ENCODE measurements at regions not wholly inside any gene's neighbourhood (a gene's known extent, or its start where the extent isn't known, plus 50 kb on each side); places are given as distances from the start of the nearest gene placed in this dataset.

GRCh38 chr6:21648475-21649050 lies 55.0 kb downstream of the SOX4 start:
- no peaks in the 10 kb centered on the region for H3K4me1 Mint-ChIP-seq (ENCODE audit: unreplicated experiment)
- H3K27ac Mint-ChIP-seq: no peak overlapping the region
- H3K4me3 Mint-ChIP-seq: no peak overlapping the region
- no peaks in the 10 kb centered on the region for H3K36me3 Mint-ChIP-seq
- peaks cover 4% of the 10 kb centered on the region for H3K9me3 Mint-ChIP-seq
- H3K27me3 Mint-ChIP-seq: no peaks in the 10 kb centered on the region
- no peak for TF ChIP-seq CTCF (conservative IDR thresholded peaks at IDR 0.05)
- no peak for DNase-seq (ENCODE audit: extremely low spot score, unreplicated experiment)

GRCh38 chr6:21653323-21653722 lies 59.8 kb downstream of the SOX4 start:
- no peaks in the 10 kb centered on the region for H3K36me3 Mint-ChIP-seq
- no peaks in the 10 kb centered on the region for H3K27me3 Mint-ChIP-seq
- H3K27ac Mint-ChIP-seq: no peak overlapping the region
- H3K9me3 Mint-ChIP-seq: peaks cover 4% of the 10 kb centered on the region
- peaks cover 9% of the 10 kb centered on the region for H3K4me1 Mint-ChIP-seq (ENCODE audit: unreplicated experiment)
- no peak for TF ChIP-seq CTCF (conservative IDR thresholded peaks at IDR 0.05)
- no peak for DNase-seq (ENCODE audit: extremely low spot score, unreplicated experiment)
- H3K4me3 Mint-ChIP-seq: no peak overlapping the region

GRCh38 chr6:21653905-21654304 lies 60.4 kb downstream of the SOX4 start:
- DNase-seq (ENCODE audit: extremely low spot score, unreplicated experiment): no peak
- no peak for TF ChIP-seq CTCF (conservative IDR thresholded peaks at IDR 0.05)
- H3K4me3 Mint-ChIP-seq: no peak overlapping the region

GRCh38 chr6:21654361-21654760 lies 60.8 kb downstream of the SOX4 start:
- no peak overlapping the region for H3K27ac Mint-ChIP-seq
- peaks cover 9% of the 10 kb centered on the region for H3K4me1 Mint-ChIP-seq (ENCODE audit: unreplicated experiment)
- no peak for DNase-seq (ENCODE audit: extremely low spot score, unreplicated experiment)
- no peaks in the 10 kb centered on the region for H3K27me3 Mint-ChIP-seq
- no peak for TF ChIP-seq CTCF (conservative IDR thresholded peaks at IDR 0.05)
- peaks cover 4% of the 10 kb centered on the region for H3K9me3 Mint-ChIP-seq
- H3K4me3 Mint-ChIP-seq: no peak overlapping the region
- H3K36me3 Mint-ChIP-seq: no peaks in the 10 kb centered on the region

More at GRCh38 chr6:21653905-21654304, 60.4 kb downstream of the SOX4 start:
- Mint-ChIP-seq H3K27me3 (no peaks in the 10 kb centered on the region), H3K4me1 (ENCODE audit: unreplicated experiment) (peaks cover 9% of the 10 kb centered on the region), H3K27ac (no peak overlapping the region), H3K36me3 (no peaks in the 10 kb centered on the region), H3K9me3 (peaks cover 4% of the 10 kb centered on the region)

GRCh38 chr6:21663966-21664313 lies 70.4 kb downstream of the SOX4 start:
- Mint-ChIP-seq H3K4me3 (peak overlapping the region; percentile 95), H3K27me3 (peaks cover 48% of the 10 kb centered on the region)

More at GRCh38 chr6:21663966-21664313, 70.4 kb downstream of the SOX4 start:
- TF ChIP-seq CTCF (conservative IDR thresholded peaks at IDR 0.05): no peak
- Mint-ChIP-seq H3K27ac (no peak overlapping the region), H3K9me3 (peaks cover 5% of the 10 kb centered on the region), H3K36me3 (peaks cover 7% of the 10 kb centered on the region), H3K4me1 (ENCODE audit: unreplicated experiment) (peaks cover 33% of the 10 kb centered on the region)
- no peak for DNase-seq (ENCODE audit: extremely low spot score, unreplicated experiment)

Measured in type B pancreatic cell (in vitro differentiated cells).